ENCODE measurements at regions not wholly inside any gene's neighbourhood (a gene's known extent, or its start where the extent isn't known, plus 50 kb on each side); places are given as distances from the start of the nearest gene placed in this dataset.

DNA sequence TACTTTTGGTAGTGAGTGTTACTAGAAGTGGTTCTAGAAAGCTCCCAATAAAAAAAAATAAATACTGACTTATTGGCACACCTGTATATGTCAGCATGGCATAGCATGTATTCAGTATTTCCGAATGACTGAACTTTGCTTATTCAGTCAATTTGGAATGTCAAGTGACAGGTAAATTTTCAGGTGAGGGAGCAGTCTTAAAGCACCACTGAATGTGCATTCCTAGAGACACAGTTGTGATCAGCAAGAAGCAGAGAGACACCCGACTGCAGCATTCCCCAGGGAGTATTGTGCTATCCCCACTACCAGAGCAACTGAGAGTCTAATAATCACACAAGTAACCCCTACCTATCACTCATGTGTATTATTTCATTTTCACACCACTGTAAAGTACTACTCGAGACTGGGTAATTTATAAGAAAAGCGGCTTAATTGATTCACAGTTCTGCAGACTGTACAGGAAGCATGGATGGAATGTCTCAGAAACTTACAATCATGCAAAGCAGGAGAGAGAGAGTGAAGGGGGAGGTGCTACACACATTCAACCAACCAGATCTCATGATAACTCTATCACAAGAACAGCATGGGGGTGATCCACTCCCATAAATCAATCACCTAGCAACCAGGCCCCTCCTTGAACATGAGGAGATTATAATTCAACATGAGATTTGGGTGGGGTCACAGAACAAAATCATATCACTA, 201.5 kb downstream of the TBX15 start:
- no peak for TF ChIP-seq TAF1 (IDR thresholded peaks at IDR 0.05; ENCODE audit: borderline replicate concordance, low read depth, low read length)
- TF ChIP-seq, protein P1, sequence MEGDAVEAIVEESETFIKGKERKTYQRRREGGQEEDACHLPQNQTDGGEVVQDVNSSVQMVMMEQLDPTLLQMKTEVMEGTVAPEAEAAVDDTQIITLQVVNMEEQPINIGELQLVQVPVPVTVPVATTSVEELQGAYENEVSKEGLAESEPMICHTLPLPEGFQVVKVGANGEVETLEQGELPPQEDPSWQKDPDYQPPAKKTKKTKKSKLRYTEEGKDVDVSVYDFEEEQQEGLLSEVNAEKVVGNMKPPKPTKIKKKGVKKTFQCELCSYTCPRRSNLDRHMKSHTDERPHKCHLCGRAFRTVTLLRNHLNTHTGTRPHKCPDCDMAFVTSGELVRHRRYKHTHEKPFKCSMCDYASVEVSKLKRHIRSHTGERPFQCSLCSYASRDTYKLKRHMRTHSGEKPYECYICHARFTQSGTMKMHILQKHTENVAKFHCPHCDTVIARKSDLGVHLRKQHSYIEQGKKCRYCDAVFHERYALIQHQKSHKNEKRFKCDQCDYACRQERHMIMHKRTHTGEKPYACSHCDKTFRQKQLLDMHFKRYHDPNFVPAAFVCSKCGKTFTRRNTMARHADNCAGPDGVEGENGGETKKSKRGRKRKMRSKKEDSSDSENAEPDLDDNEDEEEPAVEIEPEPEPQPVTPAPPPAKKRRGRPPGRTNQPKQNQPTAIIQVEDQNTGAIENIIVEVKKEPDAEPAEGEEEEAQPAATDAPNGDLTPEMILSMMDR (IDR thresholded peaks at IDR 0.05) = no peak
- TF ChIP-seq EP300 (IDR thresholded peaks at IDR 0.05; ENCODE audit: borderline replicate concordance in 1 of 2, low read depth in 1 of 2, low read length in 1 of 2) = no peak
- no peak for TF ChIP-seq GABPA (IDR thresholded peaks at IDR 0.05; ENCODE audit: low read depth)
- no peak for TF ChIP-seq SMC3 (IDR thresholded peaks at IDR 0.05; ENCODE audit: low read depth, low read length)
- TF ChIP-seq, protein P2, sequence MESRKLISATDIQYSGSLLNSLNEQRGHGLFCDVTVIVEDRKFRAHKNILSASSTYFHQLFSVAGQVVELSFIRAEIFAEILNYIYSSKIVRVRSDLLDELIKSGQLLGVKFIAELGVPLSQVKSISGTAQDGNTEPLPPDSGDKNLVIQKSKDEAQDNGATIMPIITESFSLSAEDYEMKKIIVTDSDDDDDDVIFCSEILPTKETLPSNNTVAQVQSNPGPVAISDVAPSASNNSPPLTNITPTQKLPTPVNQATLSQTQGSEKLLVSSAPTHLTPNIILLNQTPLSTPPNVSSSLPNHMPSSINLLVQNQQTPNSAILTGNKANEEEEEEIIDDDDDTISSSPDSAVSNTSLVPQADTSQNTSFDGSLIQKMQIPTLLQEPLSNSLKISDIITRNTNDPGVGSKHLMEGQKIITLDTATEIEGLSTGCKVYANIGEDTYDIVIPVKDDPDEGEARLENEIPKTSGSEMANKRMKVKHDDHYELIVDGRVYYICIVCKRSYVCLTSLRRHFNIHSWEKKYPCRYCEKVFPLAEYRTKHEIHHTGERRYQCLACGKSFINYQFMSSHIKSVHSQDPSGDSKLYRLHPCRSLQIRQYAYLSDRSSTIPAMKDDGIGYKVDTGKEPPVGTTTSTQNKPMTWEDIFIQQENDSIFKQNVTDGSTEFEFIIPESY (IDR thresholded peaks at IDR 0.05; ENCODE audit: borderline replicate concordance, low read depth) = no peak
- TF ChIP-seq, protein P3, sequence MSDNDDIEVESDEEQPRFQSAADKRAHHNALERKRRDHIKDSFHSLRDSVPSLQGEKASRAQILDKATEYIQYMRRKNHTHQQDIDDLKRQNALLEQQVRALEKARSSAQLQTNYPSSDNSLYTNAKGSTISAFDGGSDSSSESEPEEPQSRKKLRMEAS (IDR thresholded peaks at IDR 0.05; ENCODE audit: low read depth) = no peak
- TF ChIP-seq FOXJ3 (CRISPR knock-in tag; IDR thresholded peaks at IDR 0.05) = no peak
- no peak for TF ChIP-seq YY1 (IDR thresholded peaks at IDR 0.05; ENCODE audit: low read depth)
- TF ChIP-seq, protein P4, sequence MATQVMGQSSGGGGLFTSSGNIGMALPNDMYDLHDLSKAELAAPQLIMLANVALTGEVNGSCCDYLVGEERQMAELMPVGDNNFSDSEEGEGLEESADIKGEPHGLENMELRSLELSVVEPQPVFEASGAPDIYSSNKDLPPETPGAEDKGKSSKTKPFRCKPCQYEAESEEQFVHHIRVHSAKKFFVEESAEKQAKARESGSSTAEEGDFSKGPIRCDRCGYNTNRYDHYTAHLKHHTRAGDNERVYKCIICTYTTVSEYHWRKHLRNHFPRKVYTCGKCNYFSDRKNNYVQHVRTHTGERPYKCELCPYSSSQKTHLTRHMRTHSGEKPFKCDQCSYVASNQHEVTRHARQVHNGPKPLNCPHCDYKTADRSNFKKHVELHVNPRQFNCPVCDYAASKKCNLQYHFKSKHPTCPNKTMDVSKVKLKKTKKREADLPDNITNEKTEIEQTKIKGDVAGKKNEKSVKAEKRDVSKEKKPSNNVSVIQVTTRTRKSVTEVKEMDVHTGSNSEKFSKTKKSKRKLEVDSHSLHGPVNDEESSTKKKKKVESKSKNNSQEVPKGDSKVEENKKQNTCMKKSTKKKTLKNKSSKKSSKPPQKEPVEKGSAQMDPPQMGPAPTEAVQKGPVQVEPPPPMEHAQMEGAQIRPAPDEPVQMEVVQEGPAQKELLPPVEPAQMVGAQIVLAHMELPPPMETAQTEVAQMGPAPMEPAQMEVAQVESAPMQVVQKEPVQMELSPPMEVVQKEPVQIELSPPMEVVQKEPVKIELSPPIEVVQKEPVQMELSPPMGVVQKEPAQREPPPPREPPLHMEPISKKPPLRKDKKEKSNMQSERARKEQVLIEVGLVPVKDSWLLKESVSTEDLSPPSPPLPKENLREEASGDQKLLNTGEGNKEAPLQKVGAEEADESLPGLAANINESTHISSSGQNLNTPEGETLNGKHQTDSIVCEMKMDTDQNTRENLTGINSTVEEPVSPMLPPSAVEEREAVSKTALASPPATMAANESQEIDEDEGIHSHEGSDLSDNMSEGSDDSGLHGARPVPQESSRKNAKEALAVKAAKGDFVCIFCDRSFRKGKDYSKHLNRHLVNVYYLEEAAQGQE (IDR thresholded peaks at IDR 0.05; ENCODE audit: low read depth, low read length) = no peak

Measured in SK-N-SH (cell line).